ENCODE measurements at regions not wholly inside any gene's neighbourhood (a gene's known extent, or its start where the extent isn't known, plus 50 kb on each side); places are given as distances from the start of the nearest gene placed in this dataset.

DNA sequence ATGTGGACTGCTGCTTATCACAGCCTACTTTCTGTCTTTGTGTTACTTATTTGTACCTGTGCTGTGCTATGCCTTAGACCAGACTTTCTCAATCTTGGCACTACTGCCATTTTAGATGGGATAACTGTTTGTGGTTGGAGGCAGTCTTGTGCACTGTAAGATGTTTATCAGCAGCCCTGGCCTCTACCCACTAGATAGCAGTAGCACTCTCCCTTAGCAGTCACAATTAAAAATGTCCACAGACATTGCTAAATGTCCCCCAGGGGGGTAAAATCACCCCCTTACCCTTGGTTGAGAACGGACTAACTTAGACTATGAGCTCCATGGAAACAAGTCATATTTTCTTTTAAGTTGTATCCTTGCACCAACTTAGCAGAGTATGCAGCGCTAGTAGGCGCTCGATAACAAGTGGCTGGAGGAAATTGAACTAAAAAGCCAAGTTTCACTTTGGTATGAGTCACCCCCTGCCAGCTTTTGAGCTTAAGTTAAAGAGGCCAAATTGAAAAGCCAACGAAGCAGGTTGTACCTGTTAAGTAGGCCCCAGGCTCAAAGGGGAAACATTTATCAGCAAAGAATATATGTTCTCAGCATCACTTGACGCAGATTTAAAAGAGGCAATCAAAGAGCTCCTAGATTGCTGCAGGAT lies 304.8 kb upstream of the SORL1-AS1 start:
- TF ChIP-seq POLR2A (IDR thresholded peaks at IDR 0.05) (no peak), CTCF (IDR thresholded peaks at IDR 0.05 in 4 of 5, conservative IDR thresholded peaks at IDR 0.05 in 1 of 5) (no peak)
